K562 (cell line): ENCODE measurements at regions not wholly inside any gene's neighbourhood (a gene's known extent, or its start where the extent isn't known, plus 50 kb on each side); places are given as distances from the start of the nearest gene placed in this dataset.

Experiments used
- ATAC-seq: fragments of 200-7000 bp; cut with Tn5 transposase; 3 replicates; pipeline ENCODE4 v1.9.1; 2020; ENCODE audit warnings: moderate library complexity
- BruUV-seq: library from RNA; stranded (reverse); fragments of 400-500 nt; replicated peaks from 2 replicates; lab custom pipeline; 2021; lab: Mats Ljungman, UMichigan
- CTCF ChIA-PET: fragments of 300-600 bp; formaldehyde crosslinking; extraction: SDS; loops from one replicate; lab custom pipeline; 2021; ENCODE audit warnings: low intra/inter-chr PET ratio; lab: Yijun Ruan, JAX
- POLR2A ChIA-PET: fragments of 300-600, 350-650 bp; sonication (Branson Sonifier 250); formaldehyde crosslinking; extraction: SDS; loops from one replicate; lab custom pipeline; 2021; ENCODE audit warnings: antibody characterized with exemption, inconsistent platforms; lab: Yijun Ruan, JAX
- DNase-seq, 4 experiments: peaks; one replicate each; pipeline versions ENCODE4 v3.0.0 to v3.0.0-alpha.2; 2011 to 2018; ENCODE audit warnings: low spot score in 3 of 4, mixed read lengths in 3 of 4; ENCODE audit errors: extremely low read depth in 1 of 4
- FAIRE-seq: peaks from 2 replicates; lab custom pipeline; 2011; peaks lifted over from hg19 to GRCh38; lab: Jason Lieb, UNC
- H2AFZ ChIP-seq: 2 replicates; pipeline ENCODE4 v1.6.0; 2011; ENCODE audit warnings: low read depth, low read length, control low read depth, inconsistent platforms
- H3K27ac ChIP-seq: fragments of 200-600 bp; 3 replicates; pipeline ENCODE4 v1.8.0; 2011; ENCODE audit warnings: low read depth, mild to moderate bottlenecking, control low read depth, inconsistent platforms, low read length, moderate library complexity, mixed read lengths; ENCODE audit errors: extremely low read depth
- H3K27me3 ChIP-seq, 2 experiments: fragments of 300-600 bp in 1 of 2; 2 replicates in 1 of 2; 3 replicates in 1 of 2; pipeline versions ENCODE4 v1.6.0 to v1.8.0; 2011; ENCODE audit warnings: inconsistent platforms in 2 of 2, low read length in 2 of 2, mild to moderate bottlenecking in 1 of 2, mixed read lengths in 1 of 2, moderate library complexity in 1 of 2; ENCODE audit not compliant: control insufficient read depth in 2 of 2, insufficient read depth in 2 of 2
- H3K36me3 ChIP-seq: fragments of 300-600 bp; 3 replicates; pipeline ENCODE4 v1.8.0; 2011; ENCODE audit warnings: mild to moderate bottlenecking, low read length, inconsistent platforms; ENCODE audit not compliant: control insufficient read depth, insufficient read depth
- H3K4me1 ChIP-seq, 2 experiments: fragments of 200-600 bp in 1 of 2; replicated peaks in 1 of 2; 2 replicates in 1 of 2; 3 replicates in 1 of 2; pipeline versions ENCODE4 v1.5.1 to v1.8.0; 2011; ENCODE audit warnings: inconsistent platforms in 2 of 2, low read length in 2 of 2, mild to moderate bottlenecking in 1 of 2, mixed read lengths in 1 of 2, moderate library complexity in 1 of 2; ENCODE audit not compliant: control insufficient read depth in 2 of 2, insufficient read depth in 2 of 2
- H3K4me2 ChIP-seq: 2 replicates; pipeline ENCODE4 v1.6.1; 2011; ENCODE audit warnings: low read length, control low read depth, inconsistent platforms, mixed read lengths; ENCODE audit not compliant: insufficient read depth
- H3K4me3 ChIP-seq: fragments of 200-600 bp; sonication (generic), shearing (Covaris generic); 2 replicates; pipeline ENCODE4 v1.5.1; 2016; ENCODE audit warnings: control low read depth, inconsistent platforms
- H3K79me2 ChIP-seq: fragments of 200-600 bp; 3 replicates; pipeline ENCODE4 v1.8.0; 2011; ENCODE audit warnings: low read length, inconsistent platforms; ENCODE audit not compliant: control insufficient read depth, insufficient read depth
- H3K9ac ChIP-seq, 2 experiments: 2 replicates each; pipeline versions ENCODE4 v1.6.0 to v1.6.1; 2011; ENCODE audit warnings: low read depth in 2 of 2, low read length in 2 of 2, control low read depth in 1 of 2, inconsistent platforms in 1 of 2, mild to moderate bottlenecking in 1 of 2, mixed read lengths in 1 of 2; ENCODE audit not compliant: insufficient read depth in 1 of 2
- H3K9me1 ChIP-seq: one replicate; pipeline ENCODE4 v1.6.0; 2011; ENCODE audit warnings: inconsistent platforms, mild to moderate bottlenecking, low read length, moderate library complexity; ENCODE audit not compliant: control insufficient read depth, insufficient read depth
- H3K9me3 ChIP-seq: replicated peaks from 2 replicates; pipeline ENCODE4 v1.5.1; 2011; ENCODE audit warnings: low read depth, low read length, inconsistent platforms; ENCODE audit not compliant: control insufficient read depth, insufficient read depth
- H4K20me1 ChIP-seq: replicated peaks from 2 replicates; pipeline ENCODE4 v1.6.1; 2011; ENCODE audit warnings: low read length, inconsistent platforms, mixed read lengths; ENCODE audit not compliant: control insufficient read depth, insufficient read depth
- CEBPB ChIP-seq: fragments of 450-650 bp; IDR thresholded peaks from 2 replicates; pipeline ENCODE4 v1.6.1; 2016; ENCODE audit warnings: missing genetic modification characterization, missing compliant biosample characterization
- JUND ChIP-seq, 2 experiments: IDR thresholded peaks; 2 replicates in 1 of 2; 3 replicates in 1 of 2; pipeline ENCODE4 v1.6.1; 2011; ENCODE audit warnings: borderline replicate concordance in 2 of 2, low read depth in 2 of 2, low read length in 2 of 2, improper control_type of control experiment in 1 of 2, missing biosample characterization in 1 of 2, missing genetic modification characterization in 1 of 2, missing genetic modification reagents in 1 of 2
- KHSRP ChIP-seq: fragments of 450-650 bp; IDR thresholded peaks from 2 replicates; pipeline ENCODE4 v1.6.1; 2017
- NR4A1 ChIP-seq, 2 experiments: fragments of 250-450 bp in 1 of 2; fragments of 450-650 bp in 1 of 2; sonication (Bioruptor Pico) in 1 of 2; IDR thresholded peaks; 2 replicates each; pipeline versions ENCODE4 v1.4.0 to v1.6.1; 2016 to 2020; ENCODE audit warnings: mild to moderate bottlenecking in 2 of 2, missing compliant biosample characterization in 1 of 2, missing genetic modification characterization in 1 of 2, moderate library complexity in 1 of 2
- TGIF2 ChIP-seq: sonication (generic); formaldehyde crosslinking; IDR thresholded peaks from 2 replicates; pipeline ENCODE4 v1.8.1; 2022; ENCODE audit warnings: mild to moderate bottlenecking, missing genetic modification reagents, moderate library complexity
- ZNF695 ChIP-seq: fragments of 450-650 bp; formaldehyde crosslinking; IDR thresholded peaks from 2 replicates; pipeline ENCODE4 v1.4.0; 2020; ENCODE audit warnings: mild to moderate bottlenecking, moderate library complexity
- ZNF780A ChIP-seq: fragments of 250-450 bp; sonication (Bioruptor Pico); IDR thresholded peaks from 2 replicates; pipeline ENCODE4 v1.5.0; 2021; ENCODE audit warnings: mild to moderate bottlenecking
- WGBS: fragments of 100-300 bp; shearing (Covaris generic); methylation state at CpG from one replicate; pipeline ENCODE4 v1.1.6; 2016; ENCODE audit warnings: low coverage, mixed read lengths; ENCODE audit not compliant: insufficient coverage; ENCODE audit errors: missing lambda C conversion rate; 5-methylcytosine and 5-hydroxymethylcytosine counted together
- in situ Hi-C: fragments of 300-500 bp; cut with MboI; formaldehyde crosslinking; loops from 4 replicates; pipeline ENCODE4 v1.15.0; 2018; ENCODE audit warnings: inconsistent platforms, mixed read lengths
- intact Hi-C: fragments of 100-400 bp; cut with micrococcal nuclease; formaldehyde crosslinking; loops from 2 replicates; pipeline ENCODE4 v1.14.2; 2022
- TF ChIP-seq, protein P1 (sequence below): fragments of 450-650 bp; IDR thresholded peaks from 2 replicates; pipeline ENCODE4 v1.6.1; 2016; ENCODE audit warnings: mild to moderate bottlenecking, moderate library complexity
- TF ChIP-seq, protein P2 (sequence below): fragments of 200-800 bp; sonication (Bioruptor generic); IDR thresholded peaks from 2 replicates; pipeline ENCODE4 v1.6.1; 2017; ENCODE audit warnings: missing genetic modification characterization, missing compliant biosample characterization

DNA sequence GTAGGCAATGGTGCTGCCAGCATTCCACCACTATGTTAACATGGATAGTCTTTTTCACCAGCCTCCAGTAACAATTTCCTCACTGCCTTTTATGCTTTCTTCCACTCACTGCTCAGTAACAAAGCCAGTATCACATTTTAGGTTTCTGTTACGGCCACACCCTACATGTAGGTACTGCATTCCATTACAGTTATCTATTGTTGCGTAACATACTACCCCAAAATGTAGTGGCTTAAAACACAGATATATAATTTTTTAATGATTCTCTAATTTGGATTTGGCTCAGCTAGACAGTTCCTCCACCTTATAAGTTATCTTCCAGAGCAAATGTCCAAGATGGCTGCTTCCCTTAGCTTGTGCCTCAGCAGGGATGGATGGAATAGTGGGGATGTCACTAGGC is 498.7 kb upstream of the ACVR2A start:
- Histone ChIP-seq H3K9me1 (no peaks in the 10 kb centered on the region), H3K27ac (no peak overlapping the region), H4K20me1 (no peaks in the 10 kb centered on the region), H2AFZ (no peak overlapping the region), H3K4me1 (no peaks in the 10 kb centered on the region), H3K36me3 (no peaks in the 10 kb centered on the region), H3K9ac (no peak overlapping the region), H3K4me3 (no peak overlapping the region), H3K79me2 (no peaks in the 10 kb centered on the region), H3K9me3 (no peaks in the 10 kb centered on the region; the same call in 1 of the 2 replicates), H3K27me3 (no peaks in the 10 kb centered on the region), H3K4me2 (no peak overlapping the region)
- 5% methylated on average over 2 of the region's 2 CpGs for WGBS
- CTCF ChIA-PET, result no interaction called here
- POLR2A ChIA-PET, result no interaction called here
- no TSS peak for BruUV-seq
- no peak for FAIRE-seq
- intact Hi-C loops (no loop called here), in situ Hi-C loops (no loop called here)
- no peak for ATAC-seq
- DNase-seq, result no peak
- TF ChIP-seq, protein P1, sequence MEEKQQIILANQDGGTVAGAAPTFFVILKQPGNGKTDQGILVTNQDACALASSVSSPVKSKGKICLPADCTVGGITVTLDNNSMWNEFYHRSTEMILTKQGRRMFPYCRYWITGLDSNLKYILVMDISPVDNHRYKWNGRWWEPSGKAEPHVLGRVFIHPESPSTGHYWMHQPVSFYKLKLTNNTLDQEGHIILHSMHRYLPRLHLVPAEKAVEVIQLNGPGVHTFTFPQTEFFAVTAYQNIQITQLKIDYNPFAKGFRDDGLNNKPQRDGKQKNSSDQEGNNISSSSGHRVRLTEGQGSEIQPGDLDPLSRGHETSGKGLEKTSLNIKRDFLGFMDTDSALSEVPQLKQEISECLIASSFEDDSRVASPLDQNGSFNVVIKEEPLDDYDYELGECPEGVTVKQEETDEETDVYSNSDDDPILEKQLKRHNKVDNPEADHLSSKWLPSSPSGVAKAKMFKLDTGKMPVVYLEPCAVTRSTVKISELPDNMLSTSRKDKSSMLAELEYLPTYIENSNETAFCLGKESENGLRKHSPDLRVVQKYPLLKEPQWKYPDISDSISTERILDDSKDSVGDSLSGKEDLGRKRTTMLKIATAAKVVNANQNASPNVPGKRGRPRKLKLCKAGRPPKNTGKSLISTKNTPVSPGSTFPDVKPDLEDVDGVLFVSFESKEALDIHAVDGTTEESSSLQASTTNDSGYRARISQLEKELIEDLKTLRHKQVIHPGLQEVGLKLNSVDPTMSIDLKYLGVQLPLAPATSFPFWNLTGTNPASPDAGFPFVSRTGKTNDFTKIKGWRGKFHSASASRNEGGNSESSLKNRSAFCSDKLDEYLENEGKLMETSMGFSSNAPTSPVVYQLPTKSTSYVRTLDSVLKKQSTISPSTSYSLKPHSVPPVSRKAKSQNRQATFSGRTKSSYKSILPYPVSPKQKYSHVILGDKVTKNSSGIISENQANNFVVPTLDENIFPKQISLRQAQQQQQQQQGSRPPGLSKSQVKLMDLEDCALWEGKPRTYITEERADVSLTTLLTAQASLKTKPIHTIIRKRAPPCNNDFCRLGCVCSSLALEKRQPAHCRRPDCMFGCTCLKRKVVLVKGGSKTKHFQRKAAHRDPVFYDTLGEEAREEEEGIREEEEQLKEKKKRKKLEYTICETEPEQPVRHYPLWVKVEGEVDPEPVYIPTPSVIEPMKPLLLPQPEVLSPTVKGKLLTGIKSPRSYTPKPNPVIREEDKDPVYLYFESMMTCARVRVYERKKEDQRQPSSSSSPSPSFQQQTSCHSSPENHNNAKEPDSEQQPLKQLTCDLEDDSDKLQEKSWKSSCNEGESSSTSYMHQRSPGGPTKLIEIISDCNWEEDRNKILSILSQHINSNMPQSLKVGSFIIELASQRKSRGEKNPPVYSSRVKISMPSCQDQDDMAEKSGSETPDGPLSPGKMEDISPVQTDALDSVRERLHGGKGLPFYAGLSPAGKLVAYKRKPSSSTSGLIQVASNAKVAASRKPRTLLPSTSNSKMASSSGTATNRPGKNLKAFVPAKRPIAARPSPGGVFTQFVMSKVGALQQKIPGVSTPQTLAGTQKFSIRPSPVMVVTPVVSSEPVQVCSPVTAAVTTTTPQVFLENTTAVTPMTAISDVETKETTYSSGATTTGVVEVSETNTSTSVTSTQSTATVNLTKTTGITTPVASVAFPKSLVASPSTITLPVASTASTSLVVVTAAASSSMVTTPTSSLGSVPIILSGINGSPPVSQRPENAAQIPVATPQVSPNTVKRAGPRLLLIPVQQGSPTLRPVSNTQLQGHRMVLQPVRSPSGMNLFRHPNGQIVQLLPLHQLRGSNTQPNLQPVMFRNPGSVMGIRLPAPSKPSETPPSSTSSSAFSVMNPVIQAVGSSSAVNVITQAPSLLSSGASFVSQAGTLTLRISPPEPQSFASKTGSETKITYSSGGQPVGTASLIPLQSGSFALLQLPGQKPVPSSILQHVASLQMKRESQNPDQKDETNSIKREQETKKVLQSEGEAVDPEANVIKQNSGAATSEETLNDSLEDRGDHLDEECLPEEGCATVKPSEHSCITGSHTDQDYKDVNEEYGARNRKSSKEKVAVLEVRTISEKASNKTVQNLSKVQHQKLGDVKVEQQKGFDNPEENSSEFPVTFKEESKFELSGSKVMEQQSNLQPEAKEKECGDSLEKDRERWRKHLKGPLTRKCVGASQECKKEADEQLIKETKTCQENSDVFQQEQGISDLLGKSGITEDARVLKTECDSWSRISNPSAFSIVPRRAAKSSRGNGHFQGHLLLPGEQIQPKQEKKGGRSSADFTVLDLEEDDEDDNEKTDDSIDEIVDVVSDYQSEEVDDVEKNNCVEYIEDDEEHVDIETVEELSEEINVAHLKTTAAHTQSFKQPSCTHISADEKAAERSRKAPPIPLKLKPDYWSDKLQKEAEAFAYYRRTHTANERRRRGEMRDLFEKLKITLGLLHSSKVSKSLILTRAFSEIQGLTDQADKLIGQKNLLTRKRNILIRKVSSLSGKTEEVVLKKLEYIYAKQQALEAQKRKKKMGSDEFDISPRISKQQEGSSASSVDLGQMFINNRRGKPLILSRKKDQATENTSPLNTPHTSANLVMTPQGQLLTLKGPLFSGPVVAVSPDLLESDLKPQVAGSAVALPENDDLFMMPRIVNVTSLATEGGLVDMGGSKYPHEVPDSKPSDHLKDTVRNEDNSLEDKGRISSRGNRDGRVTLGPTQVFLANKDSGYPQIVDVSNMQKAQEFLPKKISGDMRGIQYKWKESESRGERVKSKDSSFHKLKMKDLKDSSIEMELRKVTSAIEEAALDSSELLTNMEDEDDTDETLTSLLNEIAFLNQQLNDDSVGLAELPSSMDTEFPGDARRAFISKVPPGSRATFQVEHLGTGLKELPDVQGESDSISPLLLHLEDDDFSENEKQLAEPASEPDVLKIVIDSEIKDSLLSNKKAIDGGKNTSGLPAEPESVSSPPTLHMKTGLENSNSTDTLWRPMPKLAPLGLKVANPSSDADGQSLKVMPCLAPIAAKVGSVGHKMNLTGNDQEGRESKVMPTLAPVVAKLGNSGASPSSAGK, result no peak
- TF ChIP-seq, protein P2, sequence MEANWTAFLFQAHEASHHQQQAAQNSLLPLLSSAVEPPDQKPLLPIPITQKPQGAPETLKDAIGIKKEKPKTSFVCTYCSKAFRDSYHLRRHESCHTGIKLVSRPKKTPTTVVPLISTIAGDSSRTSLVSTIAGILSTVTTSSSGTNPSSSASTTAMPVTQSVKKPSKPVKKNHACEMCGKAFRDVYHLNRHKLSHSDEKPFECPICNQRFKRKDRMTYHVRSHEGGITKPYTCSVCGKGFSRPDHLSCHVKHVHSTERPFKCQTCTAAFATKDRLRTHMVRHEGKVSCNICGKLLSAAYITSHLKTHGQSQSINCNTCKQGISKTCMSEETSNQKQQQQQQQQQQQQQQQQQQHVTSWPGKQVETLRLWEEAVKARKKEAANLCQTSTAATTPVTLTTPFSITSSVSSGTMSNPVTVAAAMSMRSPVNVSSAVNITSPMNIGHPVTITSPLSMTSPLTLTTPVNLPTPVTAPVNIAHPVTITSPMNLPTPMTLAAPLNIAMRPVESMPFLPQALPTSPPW (CRISPR knock-in tag), result no peak
- no peak for TF ChIP-seq JUND (IDR thresholded peaks at IDR 0.05; ENCODE audit: borderline replicate concordance, low read depth, low read length)
- TF ChIP-seq JUND (tag; IDR thresholded peaks at IDR 0.05; ENCODE audit: borderline replicate concordance, low read depth, low read length), result no peak
- TF ChIP-seq TGIF2 (CRISPR knock-in tag), result no peak
- no peak for TF ChIP-seq ZNF780A
- TF ChIP-seq NR4A1 (CRISPR knock-in tag; IDR thresholded peaks at IDR 0.05), result no peak
- no peak for TF ChIP-seq NR4A1 (tag; IDR thresholded peaks at IDR 0.05)
- TF ChIP-seq KHSRP, result no peak
- TF ChIP-seq ZNF695 (CRISPR knock-in tag), result no peak
- 0 out of 2 replicates have a peak, but pooled peaks have one; percentile 13 for TF ChIP-seq CEBPB (tag)
